ENCODE measurements at regions not wholly inside any gene's neighbourhood (a gene's known extent, or its start where the extent isn't known, plus 50 kb on each side); places are given as distances from the start of the nearest gene placed in this dataset.

GRCh38 chr1:195569934-195570333 lies 1038.3 kb downstream of the KCNT2 start:
- no TSS peak for BruUV-seq (replicated peaks)
- TF ChIP-seq EZH2phosphoT487 (IDR thresholded peaks at IDR 0.05; ENCODE audit: borderline replicate concordance, low read depth, low read length): no peak
- no peak for TF ChIP-seq CTCF (conservative IDR thresholded peaks at IDR 0.05; ENCODE audit: low read length)
- Histone ChIP-seq H3K79me2 (ENCODE audit: insufficient read depth, low read depth, low read length) (no peaks in the 10 kb centered on the region), H3K4me1 (ENCODE audit: insufficient read depth, low read length, poor library complexity, severe bottlenecking) (no peaks in the 10 kb centered on the region), H3K4me2 (ENCODE audit: low read length) (no peak overlapping the region), H3K27ac (ENCODE audit: low read depth, low read length, poor library complexity, severe bottlenecking) (no peak overlapping the region), H3K9me2 (ENCODE audit: insufficient read depth, low read length) (no peaks in the 10 kb centered on the region), H3K36me3 (ENCODE audit: insufficient read depth, low read length) (no peaks in the 10 kb centered on the region), H4K20me1 (ENCODE audit: insufficient read depth, low read length) (no peaks in the 10 kb centered on the region), H3K4me3 (ENCODE audit: low read depth, low read length, poor library complexity, severe bottlenecking) (no peak overlapping the region), H3K9me3 (ENCODE audit: low read length) (no peaks in the 10 kb centered on the region), H2AFZ (ENCODE audit: low read length) (no peak overlapping the region)
- ChIA-PET CTCF (ENCODE audit: unreplicated experiment) (no interaction called here), POLR2A (interaction anchor here (1.2 kb wide), 1 partner anchor 72 kb away, joined by 5 read pairs; no protein-coding TSS in a partner anchor)
- DNase-seq (ENCODE audit: low spot score): no peak
- intact Hi-C loops (cut with micrococcal nuclease; ENCODE audit: unreplicated experiment): no loop called here

- no peaks in the 10 kb centered on the region for H3K4me1 ChIP-seq (ENCODE audit: insufficient read depth, low read length, poor library complexity, severe bottlenecking)
- TF ChIP-seq CTCF (conservative IDR thresholded peaks at IDR 0.05; ENCODE audit: low read length) (no peak), EZH2phosphoT487 (IDR thresholded peaks at IDR 0.05; ENCODE audit: borderline replicate concordance, low read depth, low read length) (no peak)
- H3K9me3 ChIP-seq (ENCODE audit: low read length): no peaks in the 10 kb centered on the region
- H3K27ac ChIP-seq (ENCODE audit: low read depth, low read length, poor library complexity, severe bottlenecking): no peak overlapping the region
- no peak overlapping the region for H3K4me3 ChIP-seq (ENCODE audit: low read depth, low read length, poor library complexity, severe bottlenecking)
- H4K20me1 ChIP-seq (ENCODE audit: insufficient read depth, low read length): no peaks in the 10 kb centered on the region
- no TSS peak for BruUV-seq (replicated peaks)
- no peaks in the 10 kb centered on the region for H3K36me3 ChIP-seq (ENCODE audit: insufficient read depth, low read length)
- no peak overlapping the region for H2AFZ ChIP-seq (ENCODE audit: low read length)
- H3K79me2 ChIP-seq (ENCODE audit: insufficient read depth, low read depth, low read length): no peaks in the 10 kb centered on the region
- CTCF ChIA-PET (ENCODE audit: unreplicated experiment): no interaction called here
- no peak overlapping the region for H3K4me2 ChIP-seq (ENCODE audit: low read length)
- no peak for DNase-seq (ENCODE audit: low spot score)
- intact Hi-C loops (cut with micrococcal nuclease; ENCODE audit: unreplicated experiment): no loop called here
- POLR2A ChIA-PET: interaction anchor here (0.7 to 1.3 kb wide), 2 partner anchors 8 to 23 kb away, joined by 3 to 6 read pairs; no protein-coding TSS in a partner anchor
- no peaks in the 10 kb centered on the region for H3K9me2 ChIP-seq (ENCODE audit: insufficient read depth, low read length)
These were observed 1039.9 kb downstream of the KCNT2 start for GRCh38 chr1:195568389-195568788.

- Histone ChIP-seq H3K9me2 (ENCODE audit: insufficient read depth, low read length) (no peaks in the 10 kb centered on the region), H3K4me2 (ENCODE audit: low read length) (no peak overlapping the region), H2AFZ (ENCODE audit: low read length) (no peak overlapping the region), H3K36me3 (ENCODE audit: insufficient read depth, low read length) (no peaks in the 10 kb centered on the region), H3K4me3 (ENCODE audit: low read depth, low read length, poor library complexity, severe bottlenecking) (no peak overlapping the region), H4K20me1 (ENCODE audit: insufficient read depth, low read length) (no peaks in the 10 kb centered on the region), H3K27ac (ENCODE audit: low read depth, low read length, poor library complexity, severe bottlenecking) (no peak overlapping the region), H3K9me3 (ENCODE audit: low read length) (no peaks in the 10 kb centered on the region), H3K4me1 (ENCODE audit: insufficient read depth, low read length, poor library complexity, severe bottlenecking) (no peaks in the 10 kb centered on the region), H3K79me2 (ENCODE audit: insufficient read depth, low read depth, low read length) (no peaks in the 10 kb centered on the region)
- intact Hi-C loops (cut with micrococcal nuclease; ENCODE audit: unreplicated experiment): no loop called here
- BruUV-seq (replicated peaks): no TSS peak
- POLR2A ChIA-PET: no interaction called here
- CTCF ChIA-PET (ENCODE audit: unreplicated experiment): no interaction called here
- TF ChIP-seq EZH2phosphoT487 (IDR thresholded peaks at IDR 0.05; ENCODE audit: borderline replicate concordance, low read depth, low read length) (no peak), CTCF (conservative IDR thresholded peaks at IDR 0.05; ENCODE audit: low read length) (no peak)
- no peak for DNase-seq (ENCODE audit: low spot score)
These were observed 1046.2 kb downstream of the KCNT2 start for GRCh38 chr1:195562074-195562473.
